ENCODE measurements at regions not wholly inside any gene's neighbourhood (a gene's known extent, or its start where the extent isn't known, plus 50 kb on each side); places are given as distances from the start of the nearest gene placed in this dataset.

GRCh38 chr11:130640526-130640925, 192.1 kb downstream of the ADAMTS15 start:
- Histone ChIP-seq H3K27ac (no peak overlapping the region), H3K4me3 (no peak overlapping the region), H3K4me1 (peaks cover 4% of the 10 kb centered on the region in 2 donors), H3K36me3 (no peaks in the 10 kb centered on the region), H3K9me3 (no peaks in the 10 kb centered on the region), H3K27me3 (no peaks in the 10 kb centered on the region)
- no peak for DNase-seq
- ATAC-seq, result no peak
- intact Hi-C loops (cut with DNase I), result no loop called here
- TF ChIP-seq, protein P1, sequence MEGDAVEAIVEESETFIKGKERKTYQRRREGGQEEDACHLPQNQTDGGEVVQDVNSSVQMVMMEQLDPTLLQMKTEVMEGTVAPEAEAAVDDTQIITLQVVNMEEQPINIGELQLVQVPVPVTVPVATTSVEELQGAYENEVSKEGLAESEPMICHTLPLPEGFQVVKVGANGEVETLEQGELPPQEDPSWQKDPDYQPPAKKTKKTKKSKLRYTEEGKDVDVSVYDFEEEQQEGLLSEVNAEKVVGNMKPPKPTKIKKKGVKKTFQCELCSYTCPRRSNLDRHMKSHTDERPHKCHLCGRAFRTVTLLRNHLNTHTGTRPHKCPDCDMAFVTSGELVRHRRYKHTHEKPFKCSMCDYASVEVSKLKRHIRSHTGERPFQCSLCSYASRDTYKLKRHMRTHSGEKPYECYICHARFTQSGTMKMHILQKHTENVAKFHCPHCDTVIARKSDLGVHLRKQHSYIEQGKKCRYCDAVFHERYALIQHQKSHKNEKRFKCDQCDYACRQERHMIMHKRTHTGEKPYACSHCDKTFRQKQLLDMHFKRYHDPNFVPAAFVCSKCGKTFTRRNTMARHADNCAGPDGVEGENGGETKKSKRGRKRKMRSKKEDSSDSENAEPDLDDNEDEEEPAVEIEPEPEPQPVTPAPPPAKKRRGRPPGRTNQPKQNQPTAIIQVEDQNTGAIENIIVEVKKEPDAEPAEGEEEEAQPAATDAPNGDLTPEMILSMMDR (IDR thresholded peaks at IDR 0.05), result no peak

GRCh38 chr11:130641876-130642275, 193.4 kb downstream of the ADAMTS15 start:
- ATAC-seq (no peak), DNase-seq (no peak)
- Histone ChIP-seq H3K4me3 (no peak overlapping the region), H3K36me3 (no peaks in the 10 kb centered on the region), H3K4me1 (peaks cover 4% of the 10 kb centered on the region in 2 donors), H3K27ac (no peak overlapping the region), H3K27me3 (no peaks in the 10 kb centered on the region), H3K9me3 (no peaks in the 10 kb centered on the region)
- TF ChIP-seq, protein P1 (IDR thresholded peaks at IDR 0.05), result no peak
- intact Hi-C loops (cut with DNase I), result no loop called here

- TF ChIP-seq, protein P1 (IDR thresholded peaks at IDR 0.05), result no peak
- H3K4me3 ChIP-seq, result no peak overlapping the region
- H3K36me3 ChIP-seq, result no peaks in the 10 kb centered on the region
- peaks cover 0 to 4% of the 10 kb centered on the region in 2 donors for H3K4me1 ChIP-seq
- no peaks in the 10 kb centered on the region for H3K9me3 ChIP-seq
- DNase-seq (no peak), ATAC-seq (no peak)
- no peak overlapping the region for H3K27ac ChIP-seq
- H3K27me3 ChIP-seq, result no peaks in the 10 kb centered on the region
- intact Hi-C loops (cut with DNase I), result no loop called here
Observed at GRCh38 chr11:130642994-130643393, 194.5 kb downstream of the ADAMTS15 start.

DNA sequence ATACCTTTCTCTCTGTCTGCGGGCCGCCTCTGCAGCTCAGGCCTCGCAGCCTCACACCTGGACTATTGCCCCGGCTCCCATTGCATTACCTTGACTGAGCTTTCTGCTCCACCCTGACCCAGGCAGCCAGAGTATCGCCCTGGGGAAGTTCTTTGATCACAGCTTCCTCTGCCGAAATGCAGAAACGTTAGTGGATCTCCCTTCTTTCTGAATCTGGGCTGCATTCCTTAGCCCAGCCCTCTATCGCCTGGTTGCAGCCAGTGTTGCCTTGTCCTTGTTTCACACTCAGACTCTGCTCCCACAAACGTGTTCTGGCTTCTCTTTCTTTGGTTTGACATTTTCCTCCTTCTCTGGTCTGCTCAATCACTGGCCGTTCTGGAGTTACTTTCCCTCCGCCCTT, 195.7 kb downstream of the ADAMTS15 start:
- TF ChIP-seq, protein P1 (IDR thresholded peaks at IDR 0.05), result no peak
- DNase-seq (no peak), ATAC-seq (no peak)
- H3K27me3 ChIP-seq, result no peaks in the 10 kb centered on the region
- intact Hi-C loops (cut with DNase I), result no loop called here
- H3K9me3 ChIP-seq, result no peaks in the 10 kb centered on the region
- H3K27ac ChIP-seq, result no peak overlapping the region
- no peak overlapping the region for H3K4me3 ChIP-seq
- H3K4me1 ChIP-seq, result peaks cover 0 to 4% of the 10 kb centered on the region in 2 donors
- H3K36me3 ChIP-seq, result no peaks in the 10 kb centered on the region

DNA sequence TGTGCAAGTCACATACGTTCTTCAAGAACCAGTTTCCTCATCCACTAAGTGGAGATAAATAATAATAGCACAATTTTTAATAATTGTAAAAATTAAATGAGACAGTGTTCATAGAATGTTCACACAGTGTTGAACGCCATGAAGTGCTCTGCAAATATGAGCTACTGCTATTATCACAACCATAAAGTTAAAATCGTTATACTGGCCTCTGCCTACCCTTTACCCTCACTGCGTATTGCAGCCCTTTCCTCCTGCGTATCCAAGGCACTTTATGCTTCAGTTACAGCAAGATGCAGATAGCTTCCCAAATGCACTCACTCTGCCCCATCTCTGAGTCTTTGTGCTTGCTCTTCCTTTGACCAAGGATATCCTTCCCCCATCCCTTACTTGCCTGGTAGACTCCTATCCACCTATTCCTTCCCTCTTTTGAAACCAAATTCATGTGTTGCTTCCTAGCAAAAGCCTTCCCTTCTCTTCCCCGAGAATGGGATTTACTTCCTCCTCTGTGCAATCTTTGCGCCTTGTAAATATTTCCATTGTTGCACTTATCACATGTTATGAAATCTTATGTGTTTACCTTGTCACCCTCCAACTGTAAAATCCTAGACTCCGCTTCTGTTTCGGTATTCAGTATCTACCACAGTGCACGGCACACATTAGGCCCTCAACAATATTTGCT, 196.9 kb downstream of the ADAMTS15 start:
- intact Hi-C loops (cut with DNase I), result no loop called here
- no peak for DNase-seq
- TF ChIP-seq, protein P1 (IDR thresholded peaks at IDR 0.05), result no peak
- Histone ChIP-seq H3K27me3 (no peaks in the 10 kb centered on the region), H3K27ac (peak overlapping the region; percentile 39 to 41), H3K9me3 (no peaks in the 10 kb centered on the region), H3K4me1 (peaks cover 0 to 4% of the 10 kb centered on the region in 2 donors), H3K4me3 (no peak overlapping the region), H3K36me3 (no peaks in the 10 kb centered on the region)
- ATAC-seq, result peak; percentile 61

All from left lung (tissue), 4 donors.